HCT116 (cell line): ENCODE measurements at regions not wholly inside any gene's neighbourhood (a gene's known extent, or its start where the extent isn't known, plus 50 kb on each side); places are given as distances from the start of the nearest gene placed in this dataset.

Source experiments
- SIN3A ChIP-seq: IDR thresholded peaks from 2 replicates; pipeline ENCODE4 v1.6.1; 2012; ENCODE audit warnings: low read depth
- TCF7L2 ChIP-seq: IDR thresholded peaks from 2 replicates; pipeline ENCODE4 v1.7.0; 2011; ENCODE audit warnings: borderline replicate concordance, inconsistent platforms; ENCODE audit not compliant: insufficient read depth, insufficient read length; ENCODE audit errors: extremely low read depth

- no peak for TF ChIP-seq TCF7L2
- no peak for TF ChIP-seq SIN3A
Observed at GRCh38 chrX:118179161-118179560, 62.6 kb upstream of the KLHL13 start.
